Karpas-422 (cell line): ENCODE measurements at regions not wholly inside any gene's neighbourhood (a gene's known extent, or its start where the extent isn't known, plus 50 kb on each side); places are given as distances from the start of the nearest gene placed in this dataset.

Experiments used
- DNase-seq: peaks from one replicate; pipeline ENCODE4 v3.0.0-alpha.2; 2015
- H2AFZ ChIP-seq: fragments of 200-600 bp; sonication (generic); 2 replicates; pipeline ENCODE4 v1.6.1; 2014; ENCODE audit warnings: antibody characterized with exemption, low read length, mixed read lengths
- H3K27ac ChIP-seq: fragments of 200-600 bp; sonication (generic); 2 replicates; pipeline ENCODE4 v1.5.1; 2014; ENCODE audit warnings: mild to moderate bottlenecking, low read length, moderate library complexity
- H3K27me3 ChIP-seq: fragments of 200-600 bp; sonication (generic); 2 replicates; pipeline ENCODE4 v1.6.1; 2014; ENCODE audit warnings: low read length, mixed read lengths
- H3K36me3 ChIP-seq: fragments of 200-600 bp; sonication (generic); 2 replicates; pipeline ENCODE4 v1.6.1; 2014; ENCODE audit warnings: low read length, mixed read lengths; ENCODE audit not compliant: insufficient read depth
- H3K4me1 ChIP-seq: fragments of 200-600 bp; sonication (generic); 2 replicates; pipeline ENCODE4 v1.6.1; 2014; ENCODE audit warnings: mild to moderate bottlenecking, low read length, mixed read lengths
- H3K4me2 ChIP-seq: fragments of 200-600 bp; sonication (generic); 2 replicates; pipeline ENCODE4 v1.6.1; 2014; ENCODE audit warnings: low read length, low read depth, mild to moderate bottlenecking; ENCODE audit not compliant: poor library complexity, severe bottlenecking
- H3K4me3 ChIP-seq: fragments of 200-600 bp; sonication (generic); 2 replicates; pipeline ENCODE4 v1.5.1; 2014; ENCODE audit warnings: mild to moderate bottlenecking, antibody characterized with exemption, low read length, mixed read lengths
- H3K79me2 ChIP-seq: fragments of 200-600 bp; sonication (generic); 2 replicates; pipeline ENCODE4 v1.6.1; 2014; ENCODE audit warnings: mild to moderate bottlenecking, low read length, mixed read lengths
- H3K9ac ChIP-seq: fragments of 200-600 bp; sonication (generic); 2 replicates; pipeline ENCODE4 v1.6.0; 2014; ENCODE audit warnings: low read length
- H3K9me2 ChIP-seq: fragments of 200-600 bp; sonication (generic), shearing (Covaris generic); replicated peaks from 2 replicates; pipeline ENCODE4 v1.6.0; 2014; ENCODE audit warnings: mild to moderate bottlenecking, low read length, moderate library complexity; ENCODE audit not compliant: insufficient read depth
- H3K9me3 ChIP-seq: fragments of 300-700, 200-600 bp; sonication (generic); 2 replicates; pipeline ENCODE4 v1.6.1; 2014; ENCODE audit warnings: low read length, mixed read lengths
- H4K20me1 ChIP-seq: fragments of 200-600 bp; sonication (generic); 2 replicates; pipeline ENCODE4 v1.6.1; 2014; ENCODE audit warnings: mild to moderate bottlenecking, antibody characterized with exemption, low read length, low read depth; ENCODE audit not compliant: insufficient read depth

DNA sequence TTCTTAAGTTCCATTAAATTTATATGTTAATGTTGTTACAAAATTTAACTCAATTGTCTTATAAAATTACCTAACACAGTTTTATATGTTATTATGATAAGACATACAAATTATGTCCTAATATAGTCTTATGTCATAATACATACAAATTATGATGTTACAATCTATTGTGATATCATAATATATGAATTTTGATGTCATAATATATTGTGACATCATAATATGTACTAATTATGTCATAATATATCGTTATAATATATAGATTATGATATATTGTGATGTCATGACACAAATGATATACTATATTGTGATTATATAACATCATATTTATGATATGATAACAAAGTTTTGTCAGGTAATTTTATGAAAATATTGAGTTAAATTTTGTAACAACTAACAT, 1789.6 kb downstream of the TP53TG3F start:
- no peaks in the 10 kb centered on the region for H3K27me3 ChIP-seq
- peaks cover 22% of the 10 kb centered on the region for H3K9me3 ChIP-seq
- no peaks in the 10 kb centered on the region for H3K9me2 ChIP-seq
- no peaks in the 10 kb centered on the region for H3K36me3 ChIP-seq
- no peaks in the 10 kb centered on the region for H3K79me2 ChIP-seq
- H2AFZ ChIP-seq = no peak overlapping the region
- no peaks in the 10 kb centered on the region for H4K20me1 ChIP-seq
- no peaks in the 10 kb centered on the region for H3K4me1 ChIP-seq
- no peak overlapping the region for H3K27ac ChIP-seq
- no peak for DNase-seq
- no peak overlapping the region for H3K4me3 ChIP-seq
- H3K4me2 ChIP-seq = no peak overlapping the region
- no peak overlapping the region for H3K9ac ChIP-seq

DNA sequence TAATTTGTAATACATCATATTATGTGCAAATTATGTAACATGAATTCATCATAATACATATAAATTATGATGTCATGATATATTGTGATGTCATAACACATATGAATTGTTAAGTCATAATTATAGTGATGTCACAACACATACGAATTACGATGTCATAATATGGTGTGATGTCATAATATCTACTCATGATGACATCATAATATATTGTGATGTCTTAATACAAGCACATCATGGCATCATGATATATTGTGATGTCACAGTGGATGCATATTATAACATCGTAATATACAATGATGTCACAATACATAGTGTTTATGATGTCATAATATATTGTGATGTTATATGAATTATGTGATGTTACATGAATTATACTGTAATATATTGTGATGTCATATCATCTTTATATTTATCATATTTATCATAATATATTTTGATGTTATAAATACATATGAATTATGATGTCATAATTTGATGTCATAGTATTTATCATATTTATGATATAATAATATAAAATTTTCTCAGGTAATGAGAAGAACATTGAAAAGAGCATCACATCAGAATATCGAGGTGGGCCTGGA, 1793.0 kb downstream of the TP53TG3F start:
- Histone ChIP-seq H4K20me1 (no peaks in the 10 kb centered on the region), H3K9ac (no peak overlapping the region), H3K27ac (no peak overlapping the region), H2AFZ (no peak overlapping the region), H3K4me1 (no peaks in the 10 kb centered on the region), H3K4me2 (no peak overlapping the region), H3K79me2 (no peaks in the 10 kb centered on the region), H3K4me3 (no peak overlapping the region), H3K36me3 (no peaks in the 10 kb centered on the region), H3K27me3 (no peaks in the 10 kb centered on the region), H3K9me2 (no peaks in the 10 kb centered on the region), H3K9me3 (peaks cover 16% of the 10 kb centered on the region)
- no peak for DNase-seq

GRCh38 chr16:35255186-35255803, 1795.9 kb downstream of the TP53TG3F start:
- H3K79me2 ChIP-seq = no peaks in the 10 kb centered on the region
- no peak overlapping the region for H3K9ac ChIP-seq
- H3K4me1 ChIP-seq = no peaks in the 10 kb centered on the region
- no peaks in the 10 kb centered on the region for H3K9me2 ChIP-seq
- H3K27me3 ChIP-seq = no peaks in the 10 kb centered on the region
- no peak overlapping the region for H2AFZ ChIP-seq
- no peak overlapping the region for H3K27ac ChIP-seq
- H3K36me3 ChIP-seq = no peaks in the 10 kb centered on the region
- DNase-seq = no peak
- no peak overlapping the region for H3K4me2 ChIP-seq
- H4K20me1 ChIP-seq = no peaks in the 10 kb centered on the region
- peaks cover 24% of the 10 kb centered on the region for H3K9me3 ChIP-seq
- no peak overlapping the region for H3K4me3 ChIP-seq

GRCh38 chr16:35255816-35256215, 1796.4 kb downstream of the TP53TG3F start:
- Histone ChIP-seq H3K4me3 (no peak overlapping the region), H3K4me1 (no peaks in the 10 kb centered on the region), H3K36me3 (no peaks in the 10 kb centered on the region), H2AFZ (no peak overlapping the region), H3K9ac (no peak overlapping the region), H3K9me2 (no peaks in the 10 kb centered on the region), H3K79me2 (no peaks in the 10 kb centered on the region), H3K27ac (no peak overlapping the region), H3K9me3 (peaks cover 28% of the 10 kb centered on the region), H3K4me2 (no peak overlapping the region), H3K27me3 (no peaks in the 10 kb centered on the region), H4K20me1 (no peaks in the 10 kb centered on the region)
- DNase-seq = no peak

DNA sequence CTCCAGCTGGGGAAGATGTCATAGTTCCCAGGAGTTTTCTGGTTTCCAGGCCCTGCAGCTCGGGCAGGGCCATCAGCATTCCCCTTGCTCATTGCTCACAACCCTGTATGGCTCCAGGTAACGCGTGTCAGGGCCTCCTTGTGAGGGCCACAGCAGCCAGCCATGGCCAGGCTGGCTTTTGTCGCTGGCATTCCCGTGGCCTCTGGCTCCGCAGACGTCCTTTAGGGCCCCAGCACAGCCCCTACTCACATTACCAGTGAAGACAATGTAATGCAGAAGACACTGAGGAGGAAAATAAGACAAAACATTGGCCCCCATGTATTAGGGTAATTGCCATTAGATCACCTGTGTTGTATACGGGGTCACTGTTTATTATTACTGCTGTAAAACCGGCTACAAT, 1799.0 kb downstream of the TP53TG3F start:
- H3K9me2 ChIP-seq = no peaks in the 10 kb centered on the region
- no peaks in the 10 kb centered on the region for H4K20me1 ChIP-seq
- peaks cover 26% of the 10 kb centered on the region for H3K9me3 ChIP-seq
- H2AFZ ChIP-seq = no peak overlapping the region
- no peaks in the 10 kb centered on the region for H3K27me3 ChIP-seq
- no peak overlapping the region for H3K27ac ChIP-seq
- DNase-seq = no peak
- no peak overlapping the region for H3K4me2 ChIP-seq
- no peak overlapping the region for H3K9ac ChIP-seq
- H3K79me2 ChIP-seq = no peaks in the 10 kb centered on the region
- no peak overlapping the region for H3K4me3 ChIP-seq
- H3K36me3 ChIP-seq = no peaks in the 10 kb centered on the region
- no peaks in the 10 kb centered on the region for H3K4me1 ChIP-seq

- Histone ChIP-seq H3K27ac (no peak overlapping the region), H3K79me2 (no peaks in the 10 kb centered on the region), H3K27me3 (no peaks in the 10 kb centered on the region), H3K9me3 (peaks cover 32% of the 10 kb centered on the region), H3K36me3 (no peaks in the 10 kb centered on the region), H2AFZ (no peak overlapping the region), H3K4me2 (no peak overlapping the region), H4K20me1 (no peaks in the 10 kb centered on the region), H3K4me1 (no peaks in the 10 kb centered on the region), H3K9me2 (no peaks in the 10 kb centered on the region), H3K9ac (no peak overlapping the region), H3K4me3 (no peak overlapping the region)
- no peak for DNase-seq
Observed at GRCh38 chr16:35295856-35296255, 1836.4 kb downstream of the TP53TG3F start.

DNA sequence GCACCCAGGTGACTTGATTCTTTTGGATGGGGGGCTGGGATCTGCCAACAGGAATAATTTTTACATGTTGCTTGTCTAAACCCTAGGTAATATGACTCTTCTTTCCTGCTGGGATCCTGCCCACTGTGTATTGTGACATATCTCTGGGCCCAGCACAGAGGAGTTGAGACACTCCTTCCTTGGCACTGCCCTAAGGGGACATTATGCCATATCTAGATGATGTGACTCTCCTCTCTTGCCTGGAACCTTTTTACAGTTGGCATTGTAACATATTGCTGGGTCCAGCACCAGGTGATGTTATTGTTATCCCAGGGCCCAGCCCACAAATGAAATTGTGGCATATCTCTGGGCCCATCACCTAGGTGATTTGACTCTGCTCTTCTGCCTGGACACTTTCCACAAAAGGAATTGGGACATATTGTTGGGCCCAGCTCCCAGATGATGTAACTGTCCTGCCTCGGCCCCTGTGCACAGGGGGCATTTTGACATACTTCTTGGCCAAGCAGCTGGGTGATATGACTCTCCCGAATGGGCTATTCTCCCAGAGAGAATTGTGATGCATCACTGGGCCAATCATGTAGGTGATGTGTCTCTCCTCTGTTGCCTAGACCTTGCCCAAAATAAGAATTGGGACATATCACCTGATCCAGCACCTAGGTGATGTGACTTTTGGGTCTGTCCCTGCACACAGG, 1837.7 kb downstream of the TP53TG3F start:
- Histone ChIP-seq H3K9me3 (peaks cover 38% of the 10 kb centered on the region), H3K9ac (no peak overlapping the region), H3K79me2 (no peaks in the 10 kb centered on the region), H2AFZ (no peak overlapping the region), H3K36me3 (no peaks in the 10 kb centered on the region), H3K27me3 (no peaks in the 10 kb centered on the region), H3K4me1 (no peaks in the 10 kb centered on the region), H3K4me2 (no peak overlapping the region), H4K20me1 (no peaks in the 10 kb centered on the region), H3K4me3 (no peak overlapping the region), H3K27ac (no peak overlapping the region), H3K9me2 (no peaks in the 10 kb centered on the region)
- DNase-seq = no peak

- Histone ChIP-seq H3K9ac (no peak overlapping the region), H3K27ac (no peak overlapping the region), H3K27me3 (no peaks in the 10 kb centered on the region), H3K4me1 (no peaks in the 10 kb centered on the region), H3K9me2 (no peaks in the 10 kb centered on the region), H3K9me3 (peaks cover 47% of the 10 kb centered on the region), H3K79me2 (no peaks in the 10 kb centered on the region), H3K36me3 (no peaks in the 10 kb centered on the region), H3K4me3 (no peak overlapping the region), H4K20me1 (no peaks in the 10 kb centered on the region), H2AFZ (no peak overlapping the region), H3K4me2 (no peak overlapping the region)
- no peak for DNase-seq
Observed at GRCh38 chr16:35298460-35299243, 1839.2 kb downstream of the TP53TG3F start.
